HCT116 (cell line): ENCODE measurements at regions not wholly inside any gene's neighbourhood (a gene's known extent, or its start where the extent isn't known, plus 50 kb on each side); places are given as distances from the start of the nearest gene placed in this dataset.

ENCODE experiments used
- ATAC-seq: fragments of 200-7000 bp; cut with Tn5 transposase; 2 replicates; pipeline ENCODE4 v1.9.1; 2020; ENCODE audit warnings: mild to moderate bottlenecking, moderate library complexity
- BruUV-seq: library from RNA; stranded (reverse); fragments of 400-500 nt; replicated peaks from 2 replicates; lab custom pipeline; 2021; lab: Mats Ljungman, UMichigan
- CTCF ChIA-PET: fragments of 300-600 bp; sonication (Branson Sonifier 250); formaldehyde crosslinking; loops from one replicate; lab custom pipeline; 2021; ENCODE audit warnings: antibody characterized with exemption; lab: Charles Lee
- POLR2A ChIA-PET: fragments of 300-600, 350-600 bp; sonication (Branson Sonifier 250); formaldehyde crosslinking; loops from one replicate; lab custom pipeline; 2021; ENCODE audit warnings: antibody characterized with exemption; lab: Charles Lee
- RAD21 ChIA-PET, 2 experiments: fragments of 300-600 bp; sonication (Branson Sonifier 250); formaldehyde crosslinking; loops; one replicate each; lab custom pipeline; 2023; ENCODE audit warnings: low total read pairs in 2 of 2; ENCODE audit not compliant: uncharacterized antibody in 2 of 2, unreplicated experiment in 2 of 2, low non-redundant PET in 1 of 2; lab: Charles Lee
- DNase-seq: peaks from one replicate; pipeline ENCODE4 v3.0.0-alpha.2; 2010; ENCODE audit warnings: low read depth, low spot score
- H2AFZ ChIP-seq: fragments of 200-600 bp; shearing (Covaris generic), sonication (generic); 2 replicates; pipeline ENCODE4 v1.6.1; 2017; ENCODE audit warnings: low read depth, mixed run types, mixed read lengths, antibody characterized with exemption, low read length; ENCODE audit not compliant: poor library complexity, severe bottlenecking
- H3K27ac ChIP-seq: 2 replicates; pipeline ENCODE4 v1.5.1; 2012; ENCODE audit warnings: low read depth, low read length
- H3K27me3 ChIP-seq: fragments of 200-600 bp; sonication (generic); 2 replicates; pipeline ENCODE4 v1.6.1; 2016; ENCODE audit warnings: mixed run types, low read length, mixed read lengths; ENCODE audit not compliant: insufficient read depth
- H3K36me3 ChIP-seq, 2 experiments: fragments of 200-500 bp in 1 of 2; fragments of 200-600 bp in 1 of 2; sonication (Bioruptor generic) in 1 of 2; sonication (generic) in 1 of 2; 2 replicates each; pipeline versions ENCODE4 v1.5.1 to v1.6.1; 2014 to 2016; ENCODE audit warnings: low read length in 2 of 2, inconsistent platforms in 1 of 2, mixed read lengths in 1 of 2, mixed run types in 1 of 2; ENCODE audit not compliant: insufficient read depth in 2 of 2, control insufficient read depth in 1 of 2
- H3K4me1 ChIP-seq, 2 experiments: fragments of 200-600 bp in 1 of 2; sonication (generic) in 1 of 2; 2 replicates each; pipeline versions ENCODE4 v1.5.1 to v1.6.1; 2012 to 2017; ENCODE audit warnings: low read length in 2 of 2, inconsistent platforms in 1 of 2, mild to moderate bottlenecking in 1 of 2, mixed read lengths in 1 of 2, mixed run types in 1 of 2, moderate library complexity in 1 of 2; ENCODE audit not compliant: insufficient read depth in 2 of 2, control insufficient read depth in 1 of 2
- H3K4me2 ChIP-seq: fragments of 200-600 bp; sonication (generic); 2 replicates; pipeline ENCODE4 v1.6.1; 2017; ENCODE audit warnings: mixed run types, low read length, mixed read lengths
- H3K4me3 ChIP-seq, 2 experiments: fragments of 200-600 bp in 1 of 2; sonication (generic) in 1 of 2; replicated peaks in 1 of 2; 2 replicates each; pipeline ENCODE4 v1.5.1; 2011 to 2016; ENCODE audit warnings: low read length in 2 of 2, control low read depth in 1 of 2, low read depth in 1 of 2, mild to moderate bottlenecking in 1 of 2, mixed read lengths in 1 of 2, mixed run types in 1 of 2
- H3K79me2 ChIP-seq: fragments of 200-600 bp; sonication (generic); 2 replicates; pipeline ENCODE4 v1.6.1; 2017; ENCODE audit warnings: mild to moderate bottlenecking, mixed run types, low read length, moderate library complexity, mixed read lengths; ENCODE audit not compliant: insufficient read depth
- H3K9ac ChIP-seq: fragments of 200-600 bp; sonication (generic); 2 replicates; pipeline ENCODE4 v1.6.1; 2016; ENCODE audit warnings: low read length, mixed read lengths
- H3K9me2 ChIP-seq: fragments of 200-600 bp; sonication (generic), shearing (Covaris generic); 2 replicates; pipeline ENCODE4 v1.6.1; 2017; ENCODE audit warnings: mixed run types, mild to moderate bottlenecking, moderate library complexity; ENCODE audit not compliant: insufficient read depth
- H3K9me3 ChIP-seq, 2 experiments: fragments of 200-500 bp in 1 of 2; fragments of 200-600 bp in 1 of 2; sonication (Bioruptor generic) in 1 of 2; sonication (generic) in 1 of 2; 2 replicates each; pipeline ENCODE4 v1.6.1; 2014 to 2017; ENCODE audit warnings: low read length in 2 of 2, mixed read lengths in 2 of 2, inconsistent platforms in 1 of 2, low read depth in 1 of 2, mild to moderate bottlenecking in 1 of 2, mixed run types in 1 of 2, moderate library complexity in 1 of 2; ENCODE audit not compliant: control insufficient read depth in 1 of 2, insufficient read depth in 1 of 2
- H4K20me1 ChIP-seq: fragments of 200-600 bp; sonication (generic), shearing (Covaris generic); 2 replicates; pipeline ENCODE4 v1.6.1; 2017; ENCODE audit warnings: mixed run types, mild to moderate bottlenecking, moderate library complexity; ENCODE audit not compliant: insufficient read depth
- CBX3 ChIP-seq: IDR thresholded peaks from 2 replicates; pipeline ENCODE4 v1.6.1; 2012; ENCODE audit warnings: low read depth
- EGR1 ChIP-seq: IDR thresholded peaks from 2 replicates; pipeline ENCODE4 v1.6.1; 2012; ENCODE audit warnings: low read depth
- ELF1 ChIP-seq: IDR thresholded peaks from 2 replicates; pipeline ENCODE4 v1.6.1; 2012; ENCODE audit warnings: low read depth, borderline replicate concordance
- EZH2 ChIP-seq: fragments of 200-600 bp; sonication (generic); IDR thresholded peaks from 2 replicates; pipeline ENCODE4 v1.6.1; 2017; ENCODE audit warnings: antibody characterized with exemption, mixed run types
- EZH2phosphoT487 ChIP-seq: fragments of 200-600 bp; IDR thresholded peaks from 2 replicates; pipeline ENCODE4 v1.6.1; 2018; ENCODE audit warnings: antibody characterized with exemption, borderline replicate concordance
- JUND ChIP-seq: IDR thresholded peaks from 2 replicates; pipeline ENCODE4 v1.6.1; 2012
- POLR2A ChIP-seq: IDR thresholded peaks from 2 replicates; pipeline ENCODE4 v1.7.0; 2011; ENCODE audit warnings: borderline replicate concordance; ENCODE audit not compliant: insufficient read depth, insufficient read length; ENCODE audit errors: extremely low read depth
- POLR2AphosphoS5 ChIP-seq: IDR thresholded peaks from 2 replicates; pipeline ENCODE4 v1.6.1; 2011; ENCODE audit warnings: mild to moderate bottlenecking, low read depth, low read length, moderate library complexity
- RAD21 ChIP-seq: IDR thresholded peaks from 2 replicates; pipeline ENCODE4 v1.6.1; 2012; ENCODE audit warnings: low read depth, mild to moderate bottlenecking
- SIN3A ChIP-seq: IDR thresholded peaks from 2 replicates; pipeline ENCODE4 v1.6.1; 2012; ENCODE audit warnings: low read depth
- SP1 ChIP-seq: IDR thresholded peaks from 2 replicates; pipeline ENCODE4 v1.6.1; 2012; ENCODE audit warnings: low read depth
- SRF ChIP-seq: IDR thresholded peaks from 2 replicates; pipeline ENCODE4 v1.6.1; 2012; ENCODE audit warnings: low read depth
- TCF7L2 ChIP-seq: IDR thresholded peaks from 2 replicates; pipeline ENCODE4 v1.7.0; 2011; ENCODE audit warnings: borderline replicate concordance, inconsistent platforms; ENCODE audit not compliant: insufficient read depth, insufficient read length; ENCODE audit errors: extremely low read depth
- YY1 ChIP-seq: IDR thresholded peaks from 2 replicates; pipeline ENCODE4 v1.6.1; 2011; ENCODE audit warnings: low read length, low read depth, moderate library complexity, mild to moderate bottlenecking; ENCODE audit not compliant: insufficient replicate concordance; ENCODE audit errors: extremely low read depth
- ZFX ChIP-seq: fragments of 450-650 bp; IDR thresholded peaks from 2 replicates; pipeline ENCODE4 v1.6.1; 2017
- intact Hi-C: fragments of 100-400 bp; cut with micrococcal nuclease; formaldehyde crosslinking; loops from 2 replicates; pipeline ENCODE4 v1.10.0; 2022
- TF ChIP-seq, protein P1 (sequence below): IDR thresholded peaks from 2 replicates; pipeline ENCODE4 v1.6.1; 2012; ENCODE audit warnings: low read depth
- TF ChIP-seq, protein P2 (sequence below), 3 experiments: fragments of 200-600 bp in 1 of 3; sonication (generic) in 1 of 3; IDR thresholded peaks in 2 of 3; conservative IDR thresholded peaks in 1 of 3; 2 replicates each; pipeline ENCODE4 v1.5.1; 2012 to 2017; ENCODE audit warnings: low read depth in 2 of 3, low read length in 2 of 3, antibody characterized with exemption in 1 of 3, borderline replicate concordance in 1 of 3, control low read depth in 1 of 3, mild to moderate bottlenecking in 1 of 3, mixed read lengths in 1 of 3, mixed run types in 1 of 3, moderate library complexity in 1 of 3; ENCODE audit not compliant: insufficient read depth in 1 of 3
- TF ChIP-seq, protein P3 (sequence below): IDR thresholded peaks from 2 replicates; pipeline ENCODE4 v1.6.1; 2012
- TF ChIP-seq, protein P4 (sequence below): IDR thresholded peaks from 2 replicates; pipeline ENCODE4 v1.6.1; 2012
- TF ChIP-seq, protein P5 (sequence below): IDR thresholded peaks from 2 replicates; pipeline ENCODE4 v1.6.1; 2011; ENCODE audit warnings: mild to moderate bottlenecking, low read length, moderate library complexity; ENCODE audit not compliant: insufficient replicate concordance; ENCODE audit errors: extremely low read depth

DNA sequence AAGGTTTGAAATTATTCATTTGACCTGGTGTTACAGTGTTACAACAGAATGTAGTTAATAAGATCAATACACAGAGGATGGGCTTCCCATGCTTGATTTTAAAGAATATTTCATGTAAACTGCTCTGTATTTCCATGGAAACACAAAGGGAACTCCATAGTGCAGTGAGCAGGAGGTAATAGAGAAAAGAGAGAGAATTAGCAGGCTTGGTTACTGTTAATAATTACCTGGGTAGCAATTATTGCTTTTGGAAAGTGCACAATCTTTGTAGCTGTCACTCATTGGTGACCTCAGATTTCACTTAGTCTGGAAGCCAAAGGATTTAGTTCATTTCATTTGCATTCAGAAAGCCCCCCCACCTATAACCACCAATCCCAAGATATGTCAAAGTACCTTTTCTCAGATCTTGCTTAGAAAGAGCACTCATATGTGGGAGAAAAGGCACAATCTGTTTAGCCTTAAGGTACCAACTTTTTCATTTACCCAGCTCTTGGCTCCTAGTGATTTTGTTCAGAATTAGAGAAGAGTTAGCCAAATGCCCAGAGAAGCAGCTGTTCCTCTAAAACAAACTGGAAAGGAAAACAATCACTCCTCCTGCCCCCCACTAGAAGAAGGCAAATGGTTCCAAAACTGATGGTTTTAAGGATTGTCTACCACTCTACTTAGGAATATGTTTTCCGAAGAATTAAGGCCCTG is 234.5 kb upstream of the SLC24A2 start:
- Histone ChIP-seq H3K9me3 (no peaks in the 10 kb centered on the region), H3K36me3 (no peaks in the 10 kb centered on the region), H3K4me2 (no peak overlapping the region), H3K27ac (no peak overlapping the region), H3K79me2 (no peaks in the 10 kb centered on the region), H3K9ac (no peak overlapping the region), H4K20me1 (no peaks in the 10 kb centered on the region), H3K27me3 (peaks cover 11% of the 10 kb centered on the region), H3K4me3 (no peak overlapping the region), H3K9me2 (no peaks in the 10 kb centered on the region), H3K4me1 (no peaks in the 10 kb centered on the region), H2AFZ (no peak overlapping the region)
- POLR2A ChIA-PET = no interaction called here
- TF ChIP-seq, protein P1, sequence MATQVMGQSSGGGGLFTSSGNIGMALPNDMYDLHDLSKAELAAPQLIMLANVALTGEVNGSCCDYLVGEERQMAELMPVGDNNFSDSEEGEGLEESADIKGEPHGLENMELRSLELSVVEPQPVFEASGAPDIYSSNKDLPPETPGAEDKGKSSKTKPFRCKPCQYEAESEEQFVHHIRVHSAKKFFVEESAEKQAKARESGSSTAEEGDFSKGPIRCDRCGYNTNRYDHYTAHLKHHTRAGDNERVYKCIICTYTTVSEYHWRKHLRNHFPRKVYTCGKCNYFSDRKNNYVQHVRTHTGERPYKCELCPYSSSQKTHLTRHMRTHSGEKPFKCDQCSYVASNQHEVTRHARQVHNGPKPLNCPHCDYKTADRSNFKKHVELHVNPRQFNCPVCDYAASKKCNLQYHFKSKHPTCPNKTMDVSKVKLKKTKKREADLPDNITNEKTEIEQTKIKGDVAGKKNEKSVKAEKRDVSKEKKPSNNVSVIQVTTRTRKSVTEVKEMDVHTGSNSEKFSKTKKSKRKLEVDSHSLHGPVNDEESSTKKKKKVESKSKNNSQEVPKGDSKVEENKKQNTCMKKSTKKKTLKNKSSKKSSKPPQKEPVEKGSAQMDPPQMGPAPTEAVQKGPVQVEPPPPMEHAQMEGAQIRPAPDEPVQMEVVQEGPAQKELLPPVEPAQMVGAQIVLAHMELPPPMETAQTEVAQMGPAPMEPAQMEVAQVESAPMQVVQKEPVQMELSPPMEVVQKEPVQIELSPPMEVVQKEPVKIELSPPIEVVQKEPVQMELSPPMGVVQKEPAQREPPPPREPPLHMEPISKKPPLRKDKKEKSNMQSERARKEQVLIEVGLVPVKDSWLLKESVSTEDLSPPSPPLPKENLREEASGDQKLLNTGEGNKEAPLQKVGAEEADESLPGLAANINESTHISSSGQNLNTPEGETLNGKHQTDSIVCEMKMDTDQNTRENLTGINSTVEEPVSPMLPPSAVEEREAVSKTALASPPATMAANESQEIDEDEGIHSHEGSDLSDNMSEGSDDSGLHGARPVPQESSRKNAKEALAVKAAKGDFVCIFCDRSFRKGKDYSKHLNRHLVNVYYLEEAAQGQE = no peak
- TF ChIP-seq SP1 = no peak
- TF ChIP-seq TCF7L2 = no peak
- no peak for TF ChIP-seq ELF1
- TF ChIP-seq JUND = no peak
- no peak for TF ChIP-seq POLR2AphosphoS5
- TF ChIP-seq ZFX = no peak
- TF ChIP-seq EZH2phosphoT487 = no peak
- TF ChIP-seq, protein P2, sequence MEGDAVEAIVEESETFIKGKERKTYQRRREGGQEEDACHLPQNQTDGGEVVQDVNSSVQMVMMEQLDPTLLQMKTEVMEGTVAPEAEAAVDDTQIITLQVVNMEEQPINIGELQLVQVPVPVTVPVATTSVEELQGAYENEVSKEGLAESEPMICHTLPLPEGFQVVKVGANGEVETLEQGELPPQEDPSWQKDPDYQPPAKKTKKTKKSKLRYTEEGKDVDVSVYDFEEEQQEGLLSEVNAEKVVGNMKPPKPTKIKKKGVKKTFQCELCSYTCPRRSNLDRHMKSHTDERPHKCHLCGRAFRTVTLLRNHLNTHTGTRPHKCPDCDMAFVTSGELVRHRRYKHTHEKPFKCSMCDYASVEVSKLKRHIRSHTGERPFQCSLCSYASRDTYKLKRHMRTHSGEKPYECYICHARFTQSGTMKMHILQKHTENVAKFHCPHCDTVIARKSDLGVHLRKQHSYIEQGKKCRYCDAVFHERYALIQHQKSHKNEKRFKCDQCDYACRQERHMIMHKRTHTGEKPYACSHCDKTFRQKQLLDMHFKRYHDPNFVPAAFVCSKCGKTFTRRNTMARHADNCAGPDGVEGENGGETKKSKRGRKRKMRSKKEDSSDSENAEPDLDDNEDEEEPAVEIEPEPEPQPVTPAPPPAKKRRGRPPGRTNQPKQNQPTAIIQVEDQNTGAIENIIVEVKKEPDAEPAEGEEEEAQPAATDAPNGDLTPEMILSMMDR (IDR thresholded peaks at IDR 0.05 in 2 of 3, conservative IDR thresholded peaks at IDR 0.05 in 1 of 3; ENCODE audit: borderline replicate concordance in 1 of 3, insufficient read depth in 1 of 3, low read depth in 2 of 3, low read length in 2 of 3) = no peak
- no peak for TF ChIP-seq RAD21
- TF ChIP-seq SRF = no peak
- TF ChIP-seq, protein P3, sequence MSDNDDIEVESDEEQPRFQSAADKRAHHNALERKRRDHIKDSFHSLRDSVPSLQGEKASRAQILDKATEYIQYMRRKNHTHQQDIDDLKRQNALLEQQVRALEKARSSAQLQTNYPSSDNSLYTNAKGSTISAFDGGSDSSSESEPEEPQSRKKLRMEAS = no peak
- no peak for TF ChIP-seq YY1
- TF ChIP-seq, protein P4, sequence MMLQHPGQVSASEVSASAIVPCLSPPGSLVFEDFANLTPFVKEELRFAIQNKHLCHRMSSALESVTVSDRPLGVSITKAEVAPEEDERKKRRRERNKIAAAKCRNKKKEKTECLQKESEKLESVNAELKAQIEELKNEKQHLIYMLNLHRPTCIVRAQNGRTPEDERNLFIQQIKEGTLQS = no peak
- TF ChIP-seq CBX3 = no peak
- TF ChIP-seq, protein P5, sequence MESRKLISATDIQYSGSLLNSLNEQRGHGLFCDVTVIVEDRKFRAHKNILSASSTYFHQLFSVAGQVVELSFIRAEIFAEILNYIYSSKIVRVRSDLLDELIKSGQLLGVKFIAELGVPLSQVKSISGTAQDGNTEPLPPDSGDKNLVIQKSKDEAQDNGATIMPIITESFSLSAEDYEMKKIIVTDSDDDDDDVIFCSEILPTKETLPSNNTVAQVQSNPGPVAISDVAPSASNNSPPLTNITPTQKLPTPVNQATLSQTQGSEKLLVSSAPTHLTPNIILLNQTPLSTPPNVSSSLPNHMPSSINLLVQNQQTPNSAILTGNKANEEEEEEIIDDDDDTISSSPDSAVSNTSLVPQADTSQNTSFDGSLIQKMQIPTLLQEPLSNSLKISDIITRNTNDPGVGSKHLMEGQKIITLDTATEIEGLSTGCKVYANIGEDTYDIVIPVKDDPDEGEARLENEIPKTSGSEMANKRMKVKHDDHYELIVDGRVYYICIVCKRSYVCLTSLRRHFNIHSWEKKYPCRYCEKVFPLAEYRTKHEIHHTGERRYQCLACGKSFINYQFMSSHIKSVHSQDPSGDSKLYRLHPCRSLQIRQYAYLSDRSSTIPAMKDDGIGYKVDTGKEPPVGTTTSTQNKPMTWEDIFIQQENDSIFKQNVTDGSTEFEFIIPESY = no peak
- TF ChIP-seq POLR2A = no peak
- TF ChIP-seq SIN3A = no peak
- TF ChIP-seq EZH2 = no peak
- TF ChIP-seq EGR1 = no peak
- RAD21 ChIA-PET = no interaction called here
- intact Hi-C loops = no loop called here
- ATAC-seq = no peak
- DNase-seq = no peak
- CTCF ChIA-PET = no interaction called here
- BruUV-seq = no TSS peak
